ENCODE measurements at regions not wholly inside any gene's neighbourhood (a gene's known extent, or its start where the extent isn't known, plus 50 kb on each side); places are given as distances from the start of the nearest gene placed in this dataset.
A peak's percentile ranks its signal among the peaks of the same experiment; 100 is the strongest.
"Not testable (repeated sequence)": the region's sequence is repeated elsewhere in the genome, so short reads cannot be mapped to it uniquely, and the experiment has no call there.

DNA sequence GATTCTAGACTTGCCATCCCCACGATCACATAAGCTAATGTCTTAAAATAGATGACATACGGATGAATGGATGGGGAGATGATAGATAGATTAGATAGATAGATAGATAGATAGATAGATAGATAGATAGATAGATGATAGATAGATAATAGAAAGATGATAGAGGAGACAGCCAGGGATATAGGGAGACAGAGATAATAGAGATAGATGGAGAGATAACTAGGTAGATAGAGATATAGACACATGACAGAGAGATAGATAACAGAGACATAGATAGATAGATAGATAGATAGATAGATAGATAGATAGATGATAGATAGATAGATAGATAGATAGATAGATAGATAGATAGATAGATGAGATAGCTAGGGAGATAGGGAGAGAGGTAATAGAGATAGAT, 511.0 kb upstream of the AUTS2 start:
- DNase-seq (ENCODE audit: low read depth in 4 of 6, low spot score in 6 of 6); H3K36me3 ChIP-seq (ENCODE audit: control insufficient read depth, insufficient read depth, low read length); H3K4me1 ChIP-seq (ENCODE audit: control insufficient read depth, insufficient read depth, low read length); H3K27ac ChIP-seq (ENCODE audit: low read depth, low read length); H3K4me3 ChIP-seq (ENCODE audit: low read depth, low read length); H3K27me3 ChIP-seq (ENCODE audit: control insufficient read depth, insufficient read depth, low read length); H3K9me3 ChIP-seq (ENCODE audit: control insufficient read depth, insufficient read depth, low read length): not testable (repeated sequence)
- WGBS (ENCODE audit: insufficient coverage): no CpG with 5 or more reads among the region's 2 CpGs

DNA sequence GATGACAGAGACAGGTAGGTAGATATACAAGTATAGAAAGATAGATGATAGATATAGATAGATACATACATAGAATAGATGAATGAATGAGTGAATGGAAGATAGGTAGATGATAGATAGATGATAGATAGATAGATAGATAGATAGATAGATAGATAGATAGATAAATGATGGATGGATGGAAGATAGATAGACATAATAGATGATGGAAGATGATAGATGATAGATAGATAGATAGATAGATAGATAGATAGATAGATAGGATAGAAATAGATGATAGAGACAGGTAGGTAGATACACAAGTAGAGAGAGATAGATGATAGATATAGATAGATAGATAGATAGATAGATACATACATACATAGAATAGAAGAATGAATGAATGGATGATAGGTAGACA, 510.1 kb upstream of the AUTS2 start:
- H3K4me1 ChIP-seq (ENCODE audit: control insufficient read depth, insufficient read depth, low read length): no peaks in the 10 kb centered on the region
- DNase-seq (ENCODE audit: low read depth in 4 of 6, low spot score in 6 of 6): no peak
- no peaks in the 10 kb centered on the region for H3K36me3 ChIP-seq (ENCODE audit: control insufficient read depth, insufficient read depth, low read length)
- H3K9me3 ChIP-seq (ENCODE audit: control insufficient read depth, insufficient read depth, low read length): no peaks in the 10 kb centered on the region
- H3K27ac ChIP-seq (ENCODE audit: low read depth, low read length): no peak overlapping the region
- no peak overlapping the region for H3K4me3 ChIP-seq (ENCODE audit: low read depth, low read length)
- no peaks in the 10 kb centered on the region for H3K27me3 ChIP-seq (ENCODE audit: control insufficient read depth, insufficient read depth, low read length)

DNA sequence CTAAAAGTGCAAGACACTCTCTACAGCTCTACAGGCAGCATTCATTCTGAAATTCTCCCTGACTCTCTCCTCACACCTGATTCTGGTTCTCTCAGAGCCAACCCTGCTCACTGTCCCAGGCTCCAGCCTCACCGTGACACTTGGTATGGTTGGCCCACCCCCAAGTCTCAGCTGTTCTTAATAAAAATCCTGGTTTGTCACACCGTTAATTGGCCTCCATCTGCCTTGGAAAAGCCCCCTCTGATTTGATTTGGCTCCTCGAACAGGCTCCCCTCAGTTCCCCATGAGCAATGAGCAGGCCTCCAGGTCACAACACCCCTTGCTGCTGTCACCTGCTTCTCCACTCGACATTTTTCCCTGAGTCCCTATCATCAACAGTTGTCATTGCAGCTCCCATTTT, 507.3 kb upstream of the AUTS2 start:
- Histone ChIP-seq H3K27me3 (ENCODE audit: control insufficient read depth, insufficient read depth, low read length) (no peaks in the 10 kb centered on the region), H3K4me3 (ENCODE audit: low read depth, low read length) (no peak overlapping the region), H3K27ac (ENCODE audit: low read depth, low read length) (no peak overlapping the region), H3K9me3 (ENCODE audit: control insufficient read depth, insufficient read depth, low read length) (peaks cover 2% of the 10 kb centered on the region), H3K36me3 (ENCODE audit: control insufficient read depth, insufficient read depth, low read length) (no peaks in the 10 kb centered on the region), H3K4me1 (ENCODE audit: control insufficient read depth, insufficient read depth, low read length) (no peaks in the 10 kb centered on the region)
- peak in 1 of 6 donors; percentile 72 for DNase-seq (ENCODE audit: low read depth in 4 of 6, low spot score in 6 of 6)
- 33% methylated on average over 3 of the region's 4 CpGs for WGBS (ENCODE audit: insufficient coverage)

GRCh38 chr7:69091521-69091920, 506.8 kb upstream of the AUTS2 start:
- no peak for DNase-seq (ENCODE audit: low read depth in 4 of 6, low spot score in 6 of 6)
- no peaks in the 10 kb centered on the region for H3K27me3 ChIP-seq (ENCODE audit: control insufficient read depth, insufficient read depth, low read length)
- H3K36me3 ChIP-seq (ENCODE audit: control insufficient read depth, insufficient read depth, low read length): no peaks in the 10 kb centered on the region
- peaks cover 2% of the 10 kb centered on the region for H3K9me3 ChIP-seq (ENCODE audit: control insufficient read depth, insufficient read depth, low read length)
- WGBS (ENCODE audit: insufficient coverage): 50% methylated on average over 1 of the region's 4 CpGs
- H3K4me3 ChIP-seq (ENCODE audit: low read depth, low read length): no peak overlapping the region
- no peaks in the 10 kb centered on the region for H3K4me1 ChIP-seq (ENCODE audit: control insufficient read depth, insufficient read depth, low read length)
- no peak overlapping the region for H3K27ac ChIP-seq (ENCODE audit: low read depth, low read length)

- no CpG with 5 or more reads among the region's 2 CpGs for WGBS (ENCODE audit: insufficient coverage)
- DNase-seq (ENCODE audit: low read depth in 4 of 6, low spot score in 6 of 6): no peak
- no peaks in the 10 kb centered on the region for H3K36me3 ChIP-seq (ENCODE audit: control insufficient read depth, insufficient read depth, low read length)
- no peak overlapping the region for H3K4me3 ChIP-seq (ENCODE audit: low read depth, low read length)
- H3K4me1 ChIP-seq (ENCODE audit: control insufficient read depth, insufficient read depth, low read length): no peaks in the 10 kb centered on the region
- no peaks in the 10 kb centered on the region for H3K27me3 ChIP-seq (ENCODE audit: control insufficient read depth, insufficient read depth, low read length)
- H3K27ac ChIP-seq (ENCODE audit: low read depth, low read length): no peak overlapping the region
- H3K9me3 ChIP-seq (ENCODE audit: control insufficient read depth, insufficient read depth, low read length): peaks cover 2% of the 10 kb centered on the region
These were observed 503.1 kb upstream of the AUTS2 start for GRCh38 chr7:69095127-69095526.

DNA sequence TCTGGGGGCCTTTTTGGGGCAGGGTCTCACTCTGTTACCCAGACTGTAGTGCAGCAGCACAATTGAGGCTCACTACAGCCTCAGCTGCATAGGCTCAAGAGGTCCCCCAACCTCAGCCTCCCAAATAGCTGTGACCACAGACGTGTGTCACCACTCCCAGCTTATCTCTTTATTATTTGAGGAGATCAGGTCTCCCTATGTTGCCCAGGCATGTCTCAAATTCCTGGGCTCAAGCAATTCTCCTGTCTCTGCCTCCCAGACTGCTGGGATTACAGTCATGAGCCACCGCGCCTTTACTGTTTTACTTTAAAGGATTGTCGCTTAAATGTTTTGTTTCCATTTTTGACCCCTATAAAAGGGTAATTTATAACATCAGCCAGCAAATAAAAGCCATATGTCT, 502.6 kb upstream of the AUTS2 start:
- H3K4me3 ChIP-seq (ENCODE audit: low read depth, low read length): no peak overlapping the region
- no peak for DNase-seq (ENCODE audit: low read depth in 4 of 6, low spot score in 6 of 6)
- H3K27me3 ChIP-seq (ENCODE audit: control insufficient read depth, insufficient read depth, low read length): no peaks in the 10 kb centered on the region
- no CpG with 5 or more reads among the region's 4 CpGs for WGBS (ENCODE audit: insufficient coverage)
- H3K27ac ChIP-seq (ENCODE audit: low read depth, low read length): no peak overlapping the region
- H3K9me3 ChIP-seq (ENCODE audit: control insufficient read depth, insufficient read depth, low read length): peaks cover 2% of the 10 kb centered on the region
- H3K4me1 ChIP-seq (ENCODE audit: control insufficient read depth, insufficient read depth, low read length): no peaks in the 10 kb centered on the region
- no peaks in the 10 kb centered on the region for H3K36me3 ChIP-seq (ENCODE audit: control insufficient read depth, insufficient read depth, low read length)

DNA sequence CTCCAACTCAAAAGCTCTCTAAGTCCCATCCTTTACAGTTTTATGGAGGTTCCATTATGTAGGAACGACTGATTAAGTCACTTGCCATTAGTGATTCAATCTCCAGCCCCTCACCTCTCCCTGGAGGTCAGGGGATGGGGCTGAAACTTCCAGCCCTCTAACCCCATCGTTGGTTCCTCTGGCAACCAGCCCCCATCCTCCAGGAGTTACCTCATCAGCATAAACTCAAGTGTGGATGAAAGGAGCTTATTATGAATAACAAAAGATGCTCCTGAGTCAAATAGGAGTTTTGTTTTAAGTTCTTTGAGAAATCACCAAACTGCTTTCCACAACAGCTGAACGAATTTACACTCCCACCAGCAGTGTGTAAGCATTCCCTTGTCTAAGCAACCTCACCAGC, 494.3 kb upstream of the AUTS2 start:
- Histone ChIP-seq H3K36me3 (ENCODE audit: control insufficient read depth, insufficient read depth, low read length) (no peaks in the 10 kb centered on the region), H3K9me3 (ENCODE audit: control insufficient read depth, insufficient read depth, low read length) (no peaks in the 10 kb centered on the region), H3K27me3 (ENCODE audit: control insufficient read depth, insufficient read depth, low read length) (no peaks in the 10 kb centered on the region), H3K27ac (ENCODE audit: low read depth, low read length) (no peak overlapping the region), H3K4me3 (ENCODE audit: low read depth, low read length) (no peak overlapping the region), H3K4me1 (ENCODE audit: control insufficient read depth, insufficient read depth, low read length) (no peaks in the 10 kb centered on the region)
- WGBS (ENCODE audit: insufficient coverage): 20% methylated on average over 1 of the region's 3 CpGs
- no peak for DNase-seq (ENCODE audit: low read depth in 4 of 6, low spot score in 6 of 6)

DNA sequence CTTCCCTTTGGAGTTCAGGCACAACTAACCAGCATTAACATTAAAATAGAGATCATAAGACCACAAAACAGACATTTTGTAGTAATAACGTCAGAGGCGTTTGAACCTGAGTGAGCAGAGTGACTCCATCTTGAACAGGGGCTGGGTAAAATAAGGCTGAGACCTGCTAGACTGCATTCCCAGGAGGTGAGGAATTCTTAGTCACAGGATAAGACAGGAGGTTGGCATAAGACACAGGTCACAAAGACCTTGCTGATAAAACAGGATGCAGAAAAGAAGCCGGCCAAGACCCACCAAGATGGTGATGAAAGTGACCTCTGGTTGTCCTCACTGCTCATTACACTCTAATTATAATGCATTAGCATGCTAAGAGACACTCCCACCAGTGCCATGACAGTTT, 493.2 kb upstream of the AUTS2 start:
- Histone ChIP-seq H3K27ac (ENCODE audit: low read depth, low read length) (no peak overlapping the region), H3K4me3 (ENCODE audit: low read depth, low read length) (no peak overlapping the region), H3K4me1 (ENCODE audit: control insufficient read depth, insufficient read depth, low read length) (no peaks in the 10 kb centered on the region), H3K27me3 (ENCODE audit: control insufficient read depth, insufficient read depth, low read length) (no peaks in the 10 kb centered on the region), H3K9me3 (ENCODE audit: control insufficient read depth, insufficient read depth, low read length) (no peaks in the 10 kb centered on the region), H3K36me3 (ENCODE audit: control insufficient read depth, insufficient read depth, low read length) (no peaks in the 10 kb centered on the region)
- WGBS (ENCODE audit: insufficient coverage): 76% methylated on average over 3 of the region's 3 CpGs
- no peak for DNase-seq (ENCODE audit: low read depth in 4 of 6, low spot score in 6 of 6)

- WGBS (ENCODE audit: insufficient coverage): 100% methylated on average over 1 of the region's 3 CpGs
- DNase-seq (ENCODE audit: low read depth in 4 of 6, low spot score in 6 of 6): no peak
- Histone ChIP-seq H3K27ac (ENCODE audit: low read depth, low read length) (no peak overlapping the region), H3K4me3 (ENCODE audit: low read depth, low read length) (no peak overlapping the region), H3K9me3 (ENCODE audit: control insufficient read depth, insufficient read depth, low read length) (no peaks in the 10 kb centered on the region), H3K4me1 (ENCODE audit: control insufficient read depth, insufficient read depth, low read length) (no peaks in the 10 kb centered on the region), H3K36me3 (ENCODE audit: control insufficient read depth, insufficient read depth, low read length) (no peaks in the 10 kb centered on the region), H3K27me3 (ENCODE audit: control insufficient read depth, insufficient read depth, low read length) (no peaks in the 10 kb centered on the region)
These were observed 492.3 kb upstream of the AUTS2 start for GRCh38 chr7:69105981-69106380.

DNA sequence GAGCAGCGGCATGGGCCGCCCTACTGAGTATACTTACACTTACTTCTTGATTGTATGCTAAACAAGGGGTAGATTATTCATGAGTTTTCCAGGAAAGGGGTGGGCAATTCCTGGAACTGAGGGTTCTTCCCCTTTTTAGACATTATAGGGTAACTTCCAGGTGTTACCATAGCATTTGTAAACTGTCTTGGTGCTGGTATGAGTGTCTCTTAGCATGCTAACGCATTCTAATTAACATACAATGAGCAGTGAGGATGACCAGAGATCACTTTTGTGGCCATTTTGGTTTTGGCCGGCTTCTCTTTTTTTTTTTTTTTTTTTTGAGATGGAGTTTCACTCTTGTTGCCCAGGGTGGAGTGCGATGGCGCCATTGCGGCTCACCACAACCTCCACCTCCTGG, 491.8 kb upstream of the AUTS2 start:
- not testable (repeated sequence) for H3K4me3 ChIP-seq (ENCODE audit: low read depth, low read length); DNase-seq (ENCODE audit: low read depth in 4 of 6, low spot score in 6 of 6); H3K27me3 ChIP-seq (ENCODE audit: control insufficient read depth, insufficient read depth, low read length); H3K27ac ChIP-seq (ENCODE audit: low read depth, low read length); H3K9me3 ChIP-seq (ENCODE audit: control insufficient read depth, insufficient read depth, low read length); H3K4me1 ChIP-seq (ENCODE audit: control insufficient read depth, insufficient read depth, low read length); H3K36me3 ChIP-seq (ENCODE audit: control insufficient read depth, insufficient read depth, low read length)
- 80% methylated on average over 1 of the region's 7 CpGs for WGBS (ENCODE audit: insufficient coverage)

DNA sequence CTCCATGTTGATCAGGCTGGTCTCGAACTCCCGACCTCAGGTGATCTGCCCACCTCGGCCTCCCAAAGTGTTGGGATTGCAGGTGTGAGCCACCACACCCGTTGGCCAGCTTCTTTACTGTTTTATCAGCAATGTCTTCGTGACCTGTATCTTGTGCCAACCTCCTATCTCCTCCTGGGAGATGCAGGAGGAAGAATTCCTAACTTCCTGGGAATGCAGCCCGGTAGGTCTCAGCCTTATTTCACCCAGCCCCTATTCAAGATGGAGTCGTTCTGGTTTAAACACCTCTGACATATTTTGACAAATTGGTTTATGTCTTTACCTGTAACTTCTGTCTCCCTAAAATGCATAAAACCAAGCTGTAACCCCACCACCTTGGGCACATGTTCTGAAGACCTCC, 491.3 kb upstream of the AUTS2 start:
- not testable (repeated sequence) for H3K9me3 ChIP-seq (ENCODE audit: control insufficient read depth, insufficient read depth, low read length); H3K4me1 ChIP-seq (ENCODE audit: control insufficient read depth, insufficient read depth, low read length); H3K27ac ChIP-seq (ENCODE audit: low read depth, low read length); DNase-seq (ENCODE audit: low read depth in 4 of 6, low spot score in 6 of 6); H3K4me3 ChIP-seq (ENCODE audit: low read depth, low read length); H3K36me3 ChIP-seq (ENCODE audit: control insufficient read depth, insufficient read depth, low read length); H3K27me3 ChIP-seq (ENCODE audit: control insufficient read depth, insufficient read depth, low read length)
- 95% methylated on average over 6 of the region's 7 CpGs for WGBS (ENCODE audit: insufficient coverage)

Measured in spinal cord (tissue), 9 donors.